Neural cell (in vitro differentiated cells): ENCODE measurements at regions not wholly inside any gene's neighbourhood (a gene's known extent, or its start where the extent isn't known, plus 50 kb on each side); places are given as distances from the start of the nearest gene placed in this dataset.

Experiments
- H2AFZ ChIP-seq: fragments of 200-600, 300-800 bp; sonication (generic), shearing (Covaris generic); 2 replicates; pipeline ENCODE4 v1.6.0; 2014; ENCODE audit warnings: low read depth, mild to moderate bottlenecking, antibody characterized with exemption, low read length, moderate library complexity
- H3F3A ChIP-seq: fragments of 200-600 bp; shearing (Covaris generic); 2 replicates; pipeline ENCODE4 v1.6.1; 2016; ENCODE audit warnings: mild to moderate bottlenecking, moderate library complexity, mixed read lengths, antibody characterized with exemption, low read length; ENCODE audit not compliant: insufficient read depth, poor library complexity, severe bottlenecking
- H3K27ac ChIP-seq: fragments of 200-600, 300-800 bp; sonication (generic), shearing (Covaris generic); 2 replicates; pipeline ENCODE4 v1.5.1; 2014; ENCODE audit warnings: mild to moderate bottlenecking, low read length, moderate library complexity
- H3K27me3 ChIP-seq: fragments of 300-800, 200-600 bp; sonication (generic), shearing (Covaris generic); 2 replicates; pipeline ENCODE4 v1.6.0; 2014; ENCODE audit warnings: mild to moderate bottlenecking, low read depth, low read length, moderate library complexity; ENCODE audit not compliant: insufficient read depth
- H3K36me3 ChIP-seq: fragments of 300-800, 200-600 bp; sonication (generic), shearing (Covaris generic); 2 replicates; pipeline ENCODE4 v1.5.1; 2014; ENCODE audit warnings: mild to moderate bottlenecking, antibody characterized with exemption, low read length, moderate library complexity; ENCODE audit not compliant: insufficient read depth
- H3K4me2 ChIP-seq: fragments of 300-800, 200-600 bp; sonication (generic), shearing (Covaris generic); 2 replicates; pipeline ENCODE4 v1.6.0; 2014; ENCODE audit warnings: mild to moderate bottlenecking, low read length
- H3K4me3 ChIP-seq: fragments of 300-800, 200-600 bp; sonication (generic), shearing (Covaris generic); 2 replicates; pipeline ENCODE4 v1.5.1; 2014; ENCODE audit warnings: mild to moderate bottlenecking, low read length, moderate library complexity
- H3K79me2 ChIP-seq: fragments of 200-600 bp; shearing (Covaris generic); replicated peaks from 2 replicates; pipeline ENCODE4 v1.6.0; 2014; ENCODE audit warnings: mild to moderate bottlenecking, low read length, moderate library complexity; ENCODE audit not compliant: insufficient read depth
- H3K9ac ChIP-seq: fragments of 300-800, 200-600 bp; sonication (generic), shearing (Covaris generic); 2 replicates; pipeline ENCODE4 v1.6.1; 2016; ENCODE audit warnings: mild to moderate bottlenecking, low read length, mixed read lengths
- H3K9me2 ChIP-seq: fragments of 200-600 bp; shearing (Covaris generic); 2 replicates; pipeline ENCODE4 v1.6.1; 2016; ENCODE audit warnings: mild to moderate bottlenecking, low read length, mixed read lengths; ENCODE audit not compliant: insufficient read depth
- H3K9me3 ChIP-seq: fragments of 200-600, 300-800 bp; sonication (generic), shearing (Covaris generic); 2 replicates; pipeline ENCODE4 v1.6.1; 2016; ENCODE audit warnings: mild to moderate bottlenecking, mixed run types, low read length, moderate library complexity, mixed read lengths
- H4K20me1 ChIP-seq: fragments of 200-600 bp; shearing (Covaris generic); 2 replicates; pipeline ENCODE4 v1.6.1; 2016; ENCODE audit warnings: mild to moderate bottlenecking, mixed run types; ENCODE audit not compliant: insufficient read depth
- CTCF ChIP-seq: fragments of 450-650 bp; IDR thresholded peaks from 2 replicates; pipeline ENCODE4 v1.5.1; 2014; ENCODE audit warnings: antibody characterized with exemption, mild to moderate bottlenecking, moderate library complexity; ENCODE audit not compliant: poor library complexity, severe bottlenecking
- EP300 ChIP-seq: fragments of 450-650 bp; conservative IDR thresholded peaks from 2 replicates; pipeline ENCODE4 v1.6.1; 2014; ENCODE audit warnings: antibody characterized with exemption, mild to moderate bottlenecking, moderate library complexity; ENCODE audit not compliant: poor library complexity, severe bottlenecking
- MXI1 ChIP-seq: fragments of 450-650 bp; conservative IDR thresholded peaks from 2 replicates; pipeline ENCODE4 v1.6.1; 2014; ENCODE audit warnings: antibody characterized with exemption, mild to moderate bottlenecking; ENCODE audit not compliant: poor library complexity, severe bottlenecking
- POLR2AphosphoS5 ChIP-seq: IDR thresholded peaks from 2 replicates; pipeline ENCODE4 v1.6.1; 2012
- SMC3 ChIP-seq: fragments of 450-650 bp; conservative IDR thresholded peaks from 2 replicates; pipeline ENCODE4 v1.6.1; 2014; ENCODE audit warnings: antibody characterized with exemption, mild to moderate bottlenecking, moderate library complexity; ENCODE audit not compliant: poor library complexity
- TF ChIP-seq, protein P1 (sequence below): IDR thresholded peaks from 2 replicates; pipeline ENCODE4 v1.6.1; 2012; ENCODE audit warnings: borderline replicate concordance

DNA sequence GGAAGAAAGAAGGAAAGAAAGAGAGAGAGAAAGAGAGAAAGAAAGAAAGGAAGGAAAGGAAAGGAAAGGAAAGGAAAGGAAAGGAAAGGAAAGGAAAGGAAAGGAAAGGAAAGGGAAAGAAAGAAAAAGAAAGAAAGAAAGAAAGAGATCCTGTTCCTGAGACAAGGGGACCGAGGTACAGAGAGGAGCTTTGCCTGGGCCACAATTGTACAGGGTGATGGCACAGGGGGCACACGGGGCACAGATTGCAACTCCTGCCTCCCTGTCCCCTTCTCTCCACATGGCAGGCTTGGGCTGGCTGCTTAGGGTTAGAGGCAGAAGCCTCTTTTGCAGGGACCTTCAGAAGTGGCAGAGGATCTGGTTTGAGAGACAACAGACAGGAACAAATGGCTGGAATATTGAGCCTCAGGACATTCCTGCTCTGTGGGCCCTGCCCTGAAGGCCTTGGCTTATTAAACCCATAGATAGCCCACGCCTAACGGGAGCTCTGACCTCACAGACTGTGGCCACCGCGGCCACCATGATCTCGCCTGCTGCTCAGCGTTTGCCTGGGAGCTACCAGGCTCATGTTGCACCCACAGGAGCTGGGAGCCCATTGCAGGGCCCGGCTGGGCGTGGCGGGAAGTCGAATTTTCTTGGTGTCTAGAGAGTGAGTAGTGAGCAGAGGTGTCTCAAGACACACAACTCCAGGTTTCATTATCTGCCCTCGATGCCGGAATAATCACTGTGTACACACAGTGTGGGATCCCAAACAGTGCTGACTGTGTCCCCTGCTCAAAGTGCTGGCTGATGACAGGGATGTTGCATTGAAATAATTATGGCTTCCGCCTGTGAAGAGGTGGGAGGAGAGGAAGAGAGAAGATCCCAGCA, 147.9 kb upstream of the NCOR2 start:
- no peak overlapping the region for H3K4me2 ChIP-seq
- TF ChIP-seq SMC3 (no peak), POLR2AphosphoS5 (peak; percentile 57)
- no peaks in the 10 kb centered on the region for H3K27me3 ChIP-seq
- H3K9me3 ChIP-seq = no peaks in the 10 kb centered on the region
- no peaks in the 10 kb centered on the region for H3K79me2 ChIP-seq
- H3K9ac ChIP-seq = no peak overlapping the region
- no peaks in the 10 kb centered on the region for H4K20me1 ChIP-seq
- no peaks in the 10 kb centered on the region for H3F3A ChIP-seq
- no peak overlapping the region for H3K4me3 ChIP-seq
- no peak overlapping the region for H3K27ac ChIP-seq
- H3K36me3 ChIP-seq = no peaks in the 10 kb centered on the region
- H2AFZ ChIP-seq = no peak overlapping the region
- H3K9me2 ChIP-seq = no peaks in the 10 kb centered on the region

GRCh38 chr12:124713436-124714082, 146.1 kb upstream of the NCOR2 start:
- no peaks in the 10 kb centered on the region for H4K20me1 ChIP-seq

More at GRCh38 chr12:124713436-124714082, 146.1 kb upstream of the NCOR2 start:
- no peaks in the 10 kb centered on the region for H3F3A ChIP-seq
- no peak overlapping the region for H2AFZ ChIP-seq
- TF ChIP-seq EP300 (no peak), CTCF (no peak), POLR2AphosphoS5 (no peak), SMC3 (no peak), MXI1 (no peak)
- TF ChIP-seq, protein P1, sequence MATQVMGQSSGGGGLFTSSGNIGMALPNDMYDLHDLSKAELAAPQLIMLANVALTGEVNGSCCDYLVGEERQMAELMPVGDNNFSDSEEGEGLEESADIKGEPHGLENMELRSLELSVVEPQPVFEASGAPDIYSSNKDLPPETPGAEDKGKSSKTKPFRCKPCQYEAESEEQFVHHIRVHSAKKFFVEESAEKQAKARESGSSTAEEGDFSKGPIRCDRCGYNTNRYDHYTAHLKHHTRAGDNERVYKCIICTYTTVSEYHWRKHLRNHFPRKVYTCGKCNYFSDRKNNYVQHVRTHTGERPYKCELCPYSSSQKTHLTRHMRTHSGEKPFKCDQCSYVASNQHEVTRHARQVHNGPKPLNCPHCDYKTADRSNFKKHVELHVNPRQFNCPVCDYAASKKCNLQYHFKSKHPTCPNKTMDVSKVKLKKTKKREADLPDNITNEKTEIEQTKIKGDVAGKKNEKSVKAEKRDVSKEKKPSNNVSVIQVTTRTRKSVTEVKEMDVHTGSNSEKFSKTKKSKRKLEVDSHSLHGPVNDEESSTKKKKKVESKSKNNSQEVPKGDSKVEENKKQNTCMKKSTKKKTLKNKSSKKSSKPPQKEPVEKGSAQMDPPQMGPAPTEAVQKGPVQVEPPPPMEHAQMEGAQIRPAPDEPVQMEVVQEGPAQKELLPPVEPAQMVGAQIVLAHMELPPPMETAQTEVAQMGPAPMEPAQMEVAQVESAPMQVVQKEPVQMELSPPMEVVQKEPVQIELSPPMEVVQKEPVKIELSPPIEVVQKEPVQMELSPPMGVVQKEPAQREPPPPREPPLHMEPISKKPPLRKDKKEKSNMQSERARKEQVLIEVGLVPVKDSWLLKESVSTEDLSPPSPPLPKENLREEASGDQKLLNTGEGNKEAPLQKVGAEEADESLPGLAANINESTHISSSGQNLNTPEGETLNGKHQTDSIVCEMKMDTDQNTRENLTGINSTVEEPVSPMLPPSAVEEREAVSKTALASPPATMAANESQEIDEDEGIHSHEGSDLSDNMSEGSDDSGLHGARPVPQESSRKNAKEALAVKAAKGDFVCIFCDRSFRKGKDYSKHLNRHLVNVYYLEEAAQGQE = peak; percentile 31
- H3K27me3 ChIP-seq = no peaks in the 10 kb centered on the region
- no peak overlapping the region for H3K27ac ChIP-seq
- H3K4me3 ChIP-seq = no peak overlapping the region
- H3K36me3 ChIP-seq = no peaks in the 10 kb centered on the region
- no peak overlapping the region for H3K9ac ChIP-seq
- no peak overlapping the region for H3K4me2 ChIP-seq
- no peaks in the 10 kb centered on the region for H3K9me3 ChIP-seq
- H3K79me2 ChIP-seq = no peaks in the 10 kb centered on the region
- H3K9me2 ChIP-seq = no peaks in the 10 kb centered on the region
